Kidney epithelial cell (primary cell): ENCODE measurements at regions not wholly inside any gene's neighbourhood (a gene's known extent, or its start where the extent isn't known, plus 50 kb on each side); places are given as distances from the start of the nearest gene placed in this dataset.
"Not testable (repeated sequence)": the region's sequence is repeated elsewhere in the genome, so short reads cannot be mapped to it uniquely, and the experiment has no call there.

ENCODE experiments used
- DNase-seq: peaks from one replicate; pipeline ENCODE4 v3.0.0-alpha.2; 2010; ENCODE audit warnings: low read depth
- H3K27me3 ChIP-seq: 2 replicates; pipeline ENCODE4 v1.6.0; 2011; ENCODE audit warnings: low read length; ENCODE audit not compliant: control insufficient read depth, insufficient read depth
- H3K36me3 ChIP-seq: 2 replicates; pipeline ENCODE4 v1.5.1; 2011; ENCODE audit warnings: low read length; ENCODE audit not compliant: control insufficient read depth, insufficient read depth
- H3K4me3 ChIP-seq: 2 replicates; pipeline ENCODE4 v1.5.1; 2011; ENCODE audit warnings: low read depth, mild to moderate bottlenecking, control low read depth, low read length
- CTCF ChIP-seq: IDR thresholded peaks from 2 replicates; pipeline ENCODE4 v1.5.1; 2011; ENCODE audit warnings: mild to moderate bottlenecking, moderate library complexity, low read length, control low read depth, inconsistent platforms; ENCODE audit not compliant: insufficient read depth, poor library complexity, severe bottlenecking

DNA sequence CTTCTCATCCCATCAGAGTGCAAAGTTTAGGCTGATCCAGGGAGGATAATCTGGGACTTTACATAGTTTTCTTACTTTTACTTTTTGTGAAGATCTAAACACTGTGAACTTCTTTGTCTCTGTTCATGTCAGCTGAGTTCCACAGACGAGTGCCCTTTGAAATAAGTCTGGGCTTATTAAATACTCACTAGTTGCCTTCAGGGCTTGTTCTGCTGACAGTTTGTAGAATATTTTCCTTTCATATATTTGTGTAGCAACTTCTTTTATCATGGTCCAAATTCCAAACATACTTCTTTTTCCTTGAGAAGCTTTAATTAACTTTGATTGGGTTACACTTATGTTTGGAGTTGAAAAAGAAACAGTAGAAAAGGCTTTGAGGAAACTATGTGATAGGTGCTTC is 109.6 kb downstream of the SH2D1A start:
- no peak overlapping the region for H3K4me3 ChIP-seq
- no peak for TF ChIP-seq CTCF
- no peak for DNase-seq
- H3K27me3 ChIP-seq, result no peaks in the 10 kb centered on the region
- no peaks in the 10 kb centered on the region for H3K36me3 ChIP-seq

DNA sequence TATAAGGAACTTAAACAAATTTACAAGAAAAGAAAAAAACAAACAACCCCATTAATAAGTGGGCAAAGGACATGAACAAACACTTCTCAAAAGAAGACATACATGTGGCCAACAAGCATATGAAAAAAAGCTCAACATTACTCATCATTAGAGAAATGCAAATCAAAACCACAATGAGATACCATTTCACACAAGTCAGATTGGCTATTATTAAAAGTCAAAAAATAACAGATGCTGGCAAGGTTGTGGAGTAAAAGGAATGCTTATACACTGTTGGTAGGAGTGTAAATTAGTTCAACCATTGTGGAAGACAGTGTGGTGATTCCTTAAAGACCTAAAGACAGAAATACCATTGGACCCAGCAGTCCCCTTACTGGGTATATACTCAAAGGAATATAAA is 113.5 kb downstream of the SH2D1A start:
- DNase-seq, H3K4me3 ChIP-seq, H3K36me3 ChIP-seq, H3K27me3 ChIP-seq: not testable (repeated sequence)

- no peak for TF ChIP-seq CTCF
- Histone ChIP-seq H3K27me3 (no peaks in the 10 kb centered on the region), H3K4me3 (no peak overlapping the region), H3K36me3 (no peaks in the 10 kb centered on the region)
- no peak for DNase-seq
Observed at GRCh38 chrX:124462931-124463330, 116.6 kb downstream of the SH2D1A start.

DNA sequence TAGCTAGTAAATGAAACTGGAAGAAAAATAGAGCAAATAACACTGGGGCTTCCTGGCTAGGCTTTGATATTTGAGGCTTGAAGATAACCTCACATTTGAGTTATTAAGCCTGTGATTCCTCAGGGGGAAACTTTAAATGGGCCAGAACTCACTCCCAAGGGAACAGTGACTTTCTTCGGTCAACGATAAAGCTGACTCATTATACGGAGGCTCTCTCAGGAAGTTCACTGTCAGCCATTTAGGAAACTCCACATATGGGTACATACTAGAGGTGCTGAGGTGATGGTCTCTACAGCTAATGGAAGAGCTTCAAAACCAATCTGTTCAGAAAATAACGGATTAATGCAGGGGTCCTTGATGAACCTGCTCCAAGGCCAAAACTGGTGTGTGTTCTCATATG is 120.8 kb downstream of the SH2D1A start:
- no peak for TF ChIP-seq CTCF
- no peaks in the 10 kb centered on the region for H3K27me3 ChIP-seq
- no peaks in the 10 kb centered on the region for H3K36me3 ChIP-seq
- no peak for DNase-seq
- no peak overlapping the region for H3K4me3 ChIP-seq

- no peak for TF ChIP-seq CTCF
- H3K36me3 ChIP-seq, result no peaks in the 10 kb centered on the region
- DNase-seq, result no peak
- no peaks in the 10 kb centered on the region for H3K27me3 ChIP-seq
- no peak overlapping the region for H3K4me3 ChIP-seq
Observed at GRCh38 chrX:124475358-124475757, 129.0 kb downstream of the SH2D1A start.

- Histone ChIP-seq H3K36me3 (no peaks in the 10 kb centered on the region), H3K4me3 (no peak overlapping the region), H3K27me3 (no peaks in the 10 kb centered on the region)
- DNase-seq, result no peak
- no peak for TF ChIP-seq CTCF
Observed at GRCh38 chrX:124476562-124476961, 130.2 kb downstream of the SH2D1A start.
